Suprapubic skin (tissue), 3 donors: ENCODE measurements at regions not wholly inside any gene's neighbourhood (a gene's known extent, or its start where the extent isn't known, plus 50 kb on each side); places are given as distances from the start of the nearest gene placed in this dataset.

Source experiments
- EP300 ChIP-seq: sonication (generic); formaldehyde crosslinking; IDR thresholded peaks from one replicate; pipeline ENCODE4 v1.6.1; 2017; ENCODE audit warnings: antibody characterized with exemption
- POLR2A ChIP-seq, 2 donors: fragments of 450-650 bp; IDR thresholded peaks; one replicate each; pipeline ENCODE4 v1.6.1; 2017; ENCODE audit warnings: antibody characterized with exemption in 2 of 2, mild to moderate bottlenecking in 2 of 2, moderate library complexity in 2 of 2
- TF ChIP-seq, protein P1 (sequence below), 2 donors: fragments of 200-600 bp in 1 of 2; fragments of 450-650 bp in 1 of 2; sonication (generic) in 1 of 2; IDR thresholded peaks; one replicate each; pipeline ENCODE4 v1.5.1; 2016 to 2019; ENCODE audit warnings: antibody characterized with exemption in 2 of 2, mild to moderate bottlenecking in 1 of 2, moderate library complexity in 1 of 2

DNA sequence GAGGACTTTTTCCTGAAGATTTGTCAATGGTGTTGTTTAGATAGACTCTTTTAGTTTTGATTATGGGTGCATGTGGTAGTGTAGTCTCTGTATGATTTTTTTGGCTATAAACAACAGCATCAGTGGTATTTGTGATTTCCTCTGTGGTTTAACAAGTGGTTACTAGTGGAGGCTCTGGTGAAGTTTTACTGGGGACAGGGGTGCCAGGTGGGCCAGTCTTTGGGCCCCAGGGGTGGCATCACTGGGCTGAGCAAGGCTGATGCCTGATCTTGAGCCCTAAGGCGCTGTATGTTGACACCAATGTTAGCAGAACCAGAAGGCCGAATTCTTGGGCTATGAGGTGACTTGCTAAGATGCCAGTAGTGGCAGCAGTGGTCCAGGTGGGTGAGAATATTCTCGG, 811.4 kb downstream of the DACH1 start:
- TF ChIP-seq, protein P1, sequence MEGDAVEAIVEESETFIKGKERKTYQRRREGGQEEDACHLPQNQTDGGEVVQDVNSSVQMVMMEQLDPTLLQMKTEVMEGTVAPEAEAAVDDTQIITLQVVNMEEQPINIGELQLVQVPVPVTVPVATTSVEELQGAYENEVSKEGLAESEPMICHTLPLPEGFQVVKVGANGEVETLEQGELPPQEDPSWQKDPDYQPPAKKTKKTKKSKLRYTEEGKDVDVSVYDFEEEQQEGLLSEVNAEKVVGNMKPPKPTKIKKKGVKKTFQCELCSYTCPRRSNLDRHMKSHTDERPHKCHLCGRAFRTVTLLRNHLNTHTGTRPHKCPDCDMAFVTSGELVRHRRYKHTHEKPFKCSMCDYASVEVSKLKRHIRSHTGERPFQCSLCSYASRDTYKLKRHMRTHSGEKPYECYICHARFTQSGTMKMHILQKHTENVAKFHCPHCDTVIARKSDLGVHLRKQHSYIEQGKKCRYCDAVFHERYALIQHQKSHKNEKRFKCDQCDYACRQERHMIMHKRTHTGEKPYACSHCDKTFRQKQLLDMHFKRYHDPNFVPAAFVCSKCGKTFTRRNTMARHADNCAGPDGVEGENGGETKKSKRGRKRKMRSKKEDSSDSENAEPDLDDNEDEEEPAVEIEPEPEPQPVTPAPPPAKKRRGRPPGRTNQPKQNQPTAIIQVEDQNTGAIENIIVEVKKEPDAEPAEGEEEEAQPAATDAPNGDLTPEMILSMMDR (IDR thresholded peaks at IDR 0.05), result no peak
- no peak for TF ChIP-seq EP300
- no peak for TF ChIP-seq POLR2A (IDR thresholded peaks at IDR 0.05)
